ENCODE measurements at regions not wholly inside any gene's neighbourhood (a gene's known extent, or its start where the extent isn't known, plus 50 kb on each side); places are given as distances from the start of the nearest gene placed in this dataset.

- no peaks in the 10 kb centered on the region for H3K9me3 ChIP-seq (replicated peaks)
These were observed 166.0 kb upstream of the MDFIC start for GRCh38 chr7:114755856-114756255.

GRCh38 chr7:114758661-114759227 is 163.2 kb upstream of the MDFIC start:
- no peaks in the 10 kb centered on the region for H3K27me3 ChIP-seq (replicated peaks)
- H3K4me1 ChIP-seq (replicated peaks), result no peaks in the 10 kb centered on the region
- H3K36me3 ChIP-seq, result no peaks in the 10 kb centered on the region
- no peak for DNase-seq (ENCODE audit: low read depth in 1 of 2, low spot score in 2 of 2)
- H3K9me3 ChIP-seq (replicated peaks), result no peaks in the 10 kb centered on the region
- no peak overlapping the region for H3K27ac ChIP-seq
- no peak overlapping the region for H3K4me3 ChIP-seq

More at GRCh38 chr7:114755856-114756255, 166.0 kb upstream of the MDFIC start:
- Histone ChIP-seq H3K27me3 (replicated peaks) (no peaks in the 10 kb centered on the region), H3K36me3 (no peaks in the 10 kb centered on the region), H3K27ac (no peak overlapping the region), H3K4me1 (replicated peaks) (no peaks in the 10 kb centered on the region), H3K4me3 (no peak overlapping the region)
- no peak for DNase-seq (ENCODE audit: low read depth in 1 of 2, low spot score in 2 of 2)

DNA sequence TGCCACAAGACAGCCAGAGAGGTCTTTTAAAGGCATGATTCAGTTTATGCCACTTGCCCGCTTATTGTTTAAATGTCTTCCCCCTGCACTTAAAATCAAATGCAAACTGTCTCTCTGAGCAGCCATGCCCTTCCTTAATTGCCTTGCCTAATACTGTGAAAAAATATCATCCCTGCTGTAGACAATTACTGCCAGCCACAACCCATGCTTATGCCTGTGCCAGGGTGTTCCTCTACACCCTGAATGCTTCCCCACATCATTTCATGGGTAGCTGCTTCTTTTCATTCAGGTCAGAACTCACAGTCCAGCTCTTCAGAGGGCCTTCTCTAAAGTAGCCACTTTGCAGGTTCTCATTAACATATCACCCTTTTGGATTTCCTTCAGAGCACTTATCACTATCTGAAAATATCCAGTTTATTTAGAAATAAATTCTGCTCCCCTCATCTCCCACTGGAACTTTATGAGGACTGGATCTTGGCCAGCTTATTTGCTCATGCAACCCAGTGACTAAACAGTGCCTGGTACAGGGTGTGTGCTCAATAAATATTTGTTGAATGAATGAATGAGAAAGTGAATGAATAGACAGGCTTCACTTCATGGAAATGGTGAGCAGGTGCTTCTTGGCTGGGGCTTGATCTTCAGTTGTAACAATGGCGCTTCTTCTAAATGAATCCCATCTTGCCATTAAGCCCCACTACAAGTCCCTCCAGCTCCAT is 162.4 kb upstream of the MDFIC start:
- Histone ChIP-seq H3K27me3 (replicated peaks) (no peaks in the 10 kb centered on the region), H3K36me3 (no peaks in the 10 kb centered on the region), H3K9me3 (replicated peaks) (no peaks in the 10 kb centered on the region), H3K4me3 (no peak overlapping the region), H3K4me1 (replicated peaks) (no peaks in the 10 kb centered on the region), H3K27ac (no peak overlapping the region)
- DNase-seq (ENCODE audit: low read depth in 1 of 2, low spot score in 2 of 2), result no peak

- no peaks in the 10 kb centered on the region for H3K4me1 ChIP-seq (replicated peaks)
- no peaks in the 10 kb centered on the region for H3K27me3 ChIP-seq (replicated peaks)
- no peak overlapping the region for H3K27ac ChIP-seq
- no peak for DNase-seq (ENCODE audit: low read depth in 1 of 2, low spot score in 2 of 2)
- no peaks in the 10 kb centered on the region for H3K36me3 ChIP-seq
- H3K4me3 ChIP-seq, result no peak overlapping the region
- H3K9me3 ChIP-seq (replicated peaks), result no peaks in the 10 kb centered on the region
These were observed 161.4 kb upstream of the MDFIC start for GRCh38 chr7:114760477-114760876.

DNA sequence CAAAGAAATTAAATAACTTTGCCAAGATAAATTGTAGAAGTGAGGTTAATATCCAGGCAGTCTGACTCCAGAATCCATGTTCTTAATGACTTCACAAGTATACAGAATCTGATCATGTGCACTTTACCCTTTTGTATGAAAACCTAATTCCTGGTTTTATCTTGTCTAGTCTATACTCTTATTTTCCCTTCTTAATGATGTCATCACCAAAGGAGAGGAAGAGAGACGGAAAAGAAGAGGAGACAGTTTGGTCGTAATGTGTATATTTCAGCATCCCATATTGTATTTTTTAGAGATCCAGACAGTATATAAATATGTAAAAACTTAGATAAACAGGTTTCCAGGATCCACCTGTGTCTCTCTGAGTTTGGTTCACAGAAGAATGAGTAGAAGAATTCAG is 159.9 kb upstream of the MDFIC start:
- Histone ChIP-seq H3K27me3 (replicated peaks) (no peaks in the 10 kb centered on the region), H3K4me1 (replicated peaks) (no peaks in the 10 kb centered on the region), H3K36me3 (no peaks in the 10 kb centered on the region), H3K4me3 (no peak overlapping the region), H3K9me3 (replicated peaks) (no peaks in the 10 kb centered on the region), H3K27ac (no peak overlapping the region)
- DNase-seq (ENCODE audit: low read depth in 1 of 2, low spot score in 2 of 2), result no peak

GRCh38 chr7:114765331-114766040 is 156.4 kb upstream of the MDFIC start:
- Histone ChIP-seq H3K4me1 (replicated peaks) (no peaks in the 10 kb centered on the region), H3K36me3 (no peaks in the 10 kb centered on the region), H3K27me3 (replicated peaks) (no peaks in the 10 kb centered on the region), H3K9me3 (replicated peaks) (no peaks in the 10 kb centered on the region), H3K4me3 (no peak overlapping the region), H3K27ac (no peak overlapping the region)
- DNase-seq (ENCODE audit: low read depth in 1 of 2, low spot score in 2 of 2), result no peak

GRCh38 chr7:114766041-114766356 is 155.9 kb upstream of the MDFIC start:
- DNase-seq (ENCODE audit: low read depth in 1 of 2, low spot score in 2 of 2), result no peak
- no peaks in the 10 kb centered on the region for H3K4me1 ChIP-seq (replicated peaks)
- H3K27me3 ChIP-seq (replicated peaks), result no peaks in the 10 kb centered on the region
- H3K36me3 ChIP-seq, result no peaks in the 10 kb centered on the region
- no peak overlapping the region for H3K4me3 ChIP-seq
- no peaks in the 10 kb centered on the region for H3K9me3 ChIP-seq (replicated peaks)
- no peak overlapping the region for H3K27ac ChIP-seq

GRCh38 chr7:114777288-114777687 is 144.6 kb upstream of the MDFIC start:
- no peaks in the 10 kb centered on the region for H3K4me1 ChIP-seq (replicated peaks)

DNA sequence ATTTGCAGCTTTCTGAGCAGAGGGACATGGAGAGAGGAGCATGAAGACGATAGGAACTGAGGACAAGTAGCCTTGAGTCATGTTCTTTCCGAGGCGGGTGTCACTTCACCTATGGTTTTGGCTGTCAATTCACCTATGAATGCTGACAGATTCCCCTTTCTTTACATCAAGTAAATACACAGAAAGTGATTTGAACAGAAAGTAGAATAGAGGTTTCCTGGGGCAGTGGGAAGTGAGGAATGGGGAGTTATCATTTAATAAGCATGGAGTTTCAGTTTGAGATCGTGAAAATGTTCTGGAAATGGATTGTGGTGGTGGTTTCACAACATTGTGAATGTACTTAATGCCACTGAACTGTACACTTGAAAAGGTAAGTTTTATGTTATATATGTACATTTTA is 138.4 kb upstream of the MDFIC start:
- DNase-seq (ENCODE audit: low read depth in 1 of 2, low spot score in 2 of 2), result no peak
- Histone ChIP-seq H3K27me3 (replicated peaks) (0 out of 2 replicates have a peak, but pooled peaks cover 2% of the 10 kb centered on the region), H3K36me3 (no peaks in the 10 kb centered on the region), H3K4me3 (no peak overlapping the region), H3K27ac (no peak overlapping the region), H3K9me3 (replicated peaks) (no peaks in the 10 kb centered on the region), H3K4me1 (replicated peaks) (no peaks in the 10 kb centered on the region)

More at GRCh38 chr7:114777288-114777687, 144.6 kb upstream of the MDFIC start:
- Histone ChIP-seq H3K27ac (no peak overlapping the region), H3K9me3 (replicated peaks) (no peaks in the 10 kb centered on the region), H3K27me3 (replicated peaks) (0 out of 2 replicates have a peak, but pooled peaks cover 2% of the 10 kb centered on the region), H3K36me3 (no peaks in the 10 kb centered on the region), H3K4me3 (no peak overlapping the region)
- DNase-seq (ENCODE audit: low read depth in 1 of 2, low spot score in 2 of 2), result no peak

- no peak for DNase-seq (ENCODE audit: low read depth in 1 of 2, low spot score in 2 of 2)
- H3K9me3 ChIP-seq (replicated peaks), result no peaks in the 10 kb centered on the region
- H3K36me3 ChIP-seq, result no peaks in the 10 kb centered on the region
- H3K27me3 ChIP-seq (replicated peaks), result 0 out of 2 replicates have a peak, but pooled peaks cover 2% of the 10 kb centered on the region
- no peak overlapping the region for H3K27ac ChIP-seq
- no peaks in the 10 kb centered on the region for H3K4me1 ChIP-seq (replicated peaks)
- no peak overlapping the region for H3K4me3 ChIP-seq
These were observed 137.7 kb upstream of the MDFIC start for GRCh38 chr7:114784177-114784576.

DNA sequence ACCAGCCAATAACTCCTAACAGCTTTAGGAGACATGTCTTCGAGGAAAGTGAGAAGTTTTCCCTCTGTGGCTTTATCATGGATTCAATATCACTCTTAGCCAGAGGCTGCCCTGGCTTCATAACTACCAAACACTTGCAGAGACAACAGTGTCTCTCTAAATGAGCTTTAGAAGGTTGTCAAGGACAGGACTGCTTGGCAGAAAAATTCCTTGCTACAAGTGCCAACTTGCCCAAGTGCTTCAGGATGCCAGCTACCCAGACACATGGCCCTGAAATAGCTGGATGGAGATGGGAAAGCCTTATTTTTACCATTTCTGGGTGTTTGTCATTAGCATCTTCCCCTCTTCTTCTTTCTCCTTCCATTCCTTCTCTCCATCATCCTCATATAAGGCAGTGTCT is 137.1 kb upstream of the MDFIC start:
- Histone ChIP-seq H3K4me1 (replicated peaks) (no peaks in the 10 kb centered on the region), H3K9me3 (replicated peaks) (no peaks in the 10 kb centered on the region), H3K4me3 (no peak overlapping the region), H3K27ac (no peak overlapping the region), H3K27me3 (replicated peaks) (no peaks in the 10 kb centered on the region), H3K36me3 (no peaks in the 10 kb centered on the region)
- DNase-seq (ENCODE audit: low read depth in 1 of 2, low spot score in 2 of 2), result no peak

DNA sequence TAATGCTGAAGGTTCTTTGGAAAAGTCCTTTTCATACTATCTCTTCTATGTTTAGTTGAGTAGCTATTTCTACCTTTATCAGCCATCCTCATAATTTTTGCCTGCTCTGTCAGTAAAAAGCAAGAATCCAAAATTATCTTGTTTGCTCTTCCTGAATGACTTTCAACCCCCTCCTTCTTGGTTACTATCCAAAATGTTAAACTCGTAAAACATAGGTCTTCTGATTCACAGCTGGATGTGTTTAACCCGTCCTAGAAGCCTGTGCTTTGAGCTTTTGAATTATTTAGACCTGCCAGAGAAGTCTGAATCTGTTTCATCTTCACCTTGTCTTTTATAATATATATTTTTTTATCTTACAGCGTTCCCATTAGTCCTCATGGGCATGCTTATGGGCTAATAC is 136.4 kb upstream of the MDFIC start:
- Histone ChIP-seq H3K9me3 (replicated peaks) (no peaks in the 10 kb centered on the region), H3K36me3 (no peaks in the 10 kb centered on the region), H3K4me1 (replicated peaks) (no peaks in the 10 kb centered on the region), H3K4me3 (no peak overlapping the region), H3K27me3 (replicated peaks) (no peaks in the 10 kb centered on the region), H3K27ac (no peak overlapping the region)
- no peak for DNase-seq (ENCODE audit: low read depth in 1 of 2, low spot score in 2 of 2)

GRCh38 chr7:114786455-114786854 is 135.4 kb upstream of the MDFIC start:
- Histone ChIP-seq H3K36me3 (no peaks in the 10 kb centered on the region), H3K27me3 (replicated peaks) (no peaks in the 10 kb centered on the region), H3K4me1 (replicated peaks) (no peaks in the 10 kb centered on the region), H3K27ac (no peak overlapping the region), H3K9me3 (replicated peaks) (no peaks in the 10 kb centered on the region), H3K4me3 (no peak overlapping the region)
- DNase-seq (ENCODE audit: low read depth in 1 of 2, low spot score in 2 of 2), result no peak

- Histone ChIP-seq H3K27me3 (replicated peaks) (no peaks in the 10 kb centered on the region), H3K27ac (no peak overlapping the region), H3K4me3 (no peak overlapping the region), H3K9me3 (replicated peaks) (no peaks in the 10 kb centered on the region), H3K4me1 (replicated peaks) (no peaks in the 10 kb centered on the region), H3K36me3 (no peaks in the 10 kb centered on the region)
- no peak for DNase-seq (ENCODE audit: low read depth in 1 of 2, low spot score in 2 of 2)
These were observed 134.3 kb upstream of the MDFIC start for GRCh38 chr7:114787556-114787955.
